Sigmoid colon (tissue), 4 donors: ENCODE measurements at regions not wholly inside any gene's neighbourhood (a gene's known extent, or its start where the extent isn't known, plus 50 kb on each side); places are given as distances from the start of the nearest gene placed in this dataset.

Experiments
- CTCF ChIP-seq, 4 experiments: fragments of 450-650 bp in 3 of 4; fragments of 200-600 bp in 1 of 4; IDR thresholded peaks; one replicate each; pipeline ENCODE4 v1.5.1; 2016 to 2019; ENCODE audit warnings: antibody characterized with exemption in 4 of 4, mild to moderate bottlenecking in 3 of 4, moderate library complexity in 2 of 4
- POLR2AphosphoS5 ChIP-seq, 4 donors: sonication (generic); formaldehyde crosslinking; IDR thresholded peaks; one replicate each; pipeline ENCODE4 v1.6.1; 2017; ENCODE audit warnings: antibody characterized with exemption in 4 of 4

GRCh38 chr9:120212153-120212852, 367.7 kb downstream of the CDK5RAP2 start:
- TF ChIP-seq CTCF (IDR thresholded peaks at IDR 0.05): no peak
- TF ChIP-seq POLR2AphosphoS5 (IDR thresholded peaks at IDR 0.05): no peak
